DND-41 (cell line): ENCODE measurements at regions not wholly inside any gene's neighbourhood (a gene's known extent, or its start where the extent isn't known, plus 50 kb on each side); places are given as distances from the start of the nearest gene placed in this dataset.

Experiments used
- ATAC-seq: fragments of 200-7000 bp; cut with Tn5 transposase; 3 replicates; pipeline ENCODE4 v1.9.1; 2021; ENCODE audit warnings: low read depth; ENCODE audit not compliant: insufficient read depth
- DNase-seq: peaks from one replicate; pipeline ENCODE4 v3.0.0-alpha.2; 2020
- H2AFZ ChIP-seq: 2 replicates; pipeline ENCODE4 v1.6.0; 2012; ENCODE audit warnings: low read depth, low read length
- H3K27ac ChIP-seq: 2 replicates; pipeline ENCODE4 v1.5.1; 2012; ENCODE audit warnings: low read length, inconsistent platforms
- H3K27me3 ChIP-seq: fragments of 200-600 bp; sonication (generic); 2 replicates; pipeline ENCODE4 v1.6.0; 2012; ENCODE audit warnings: low read length, mild to moderate bottlenecking, inconsistent platforms; ENCODE audit not compliant: insufficient read depth, poor library complexity
- H3K36me3 ChIP-seq: 2 replicates; pipeline ENCODE4 v1.5.1; 2012; ENCODE audit warnings: low read length, inconsistent platforms; ENCODE audit not compliant: insufficient read depth
- H3K4me1 ChIP-seq: 2 replicates; pipeline ENCODE4 v1.5.1; 2012; ENCODE audit warnings: mild to moderate bottlenecking, low read length; ENCODE audit not compliant: insufficient read depth
- H3K4me2 ChIP-seq: 2 replicates; pipeline ENCODE4 v1.6.0; 2012; ENCODE audit warnings: mild to moderate bottlenecking, moderate library complexity, low read length, inconsistent platforms; ENCODE audit not compliant: insufficient read depth
- H3K4me3 ChIP-seq, 2 experiments: fragments of 200-600 bp in 1 of 2; shearing (Covaris generic) in 1 of 2; 2 replicates each; pipeline ENCODE4 v1.5.1; 2012 to 2016; ENCODE audit warnings: inconsistent platforms in 2 of 2, low read length in 2 of 2, mild to moderate bottlenecking in 2 of 2, low read depth in 1 of 2, moderate library complexity in 1 of 2
- H3K79me2 ChIP-seq: 2 replicates; pipeline ENCODE4 v1.6.0; 2012; ENCODE audit warnings: low read length, inconsistent platforms; ENCODE audit not compliant: insufficient read depth
- H3K9ac ChIP-seq: 2 replicates; pipeline ENCODE4 v1.6.0; 2012; ENCODE audit warnings: low read depth, mild to moderate bottlenecking, inconsistent platforms, low read length, moderate library complexity
- H3K9me3 ChIP-seq: 2 replicates; pipeline ENCODE4 v1.5.1; 2012; ENCODE audit warnings: low read length, moderate library complexity, mild to moderate bottlenecking, inconsistent platforms; ENCODE audit not compliant: insufficient read depth, severe bottlenecking
- H4K20me1 ChIP-seq: 2 replicates; pipeline ENCODE4 v1.6.0; 2012; ENCODE audit warnings: low read length; ENCODE audit not compliant: insufficient read depth
- CTCF ChIP-seq: IDR thresholded peaks from 2 replicates; pipeline ENCODE4 v1.5.1; 2012; ENCODE audit warnings: borderline replicate concordance, low read length, moderate library complexity, mild to moderate bottlenecking; ENCODE audit not compliant: poor library complexity, severe bottlenecking; ENCODE audit errors: extremely low read depth
- EZH2 ChIP-seq: IDR thresholded peaks from 3 replicates; pipeline ENCODE4 v1.6.1; 2012; ENCODE audit warnings: borderline replicate concordance, low read depth, mild to moderate bottlenecking, moderate library complexity, low read length, inconsistent platforms; ENCODE audit not compliant: severe bottlenecking

- H3K9me3 ChIP-seq = no peaks in the 10 kb centered on the region
- no peaks in the 10 kb centered on the region for H3K79me2 ChIP-seq
- no peak overlapping the region for H3K4me3 ChIP-seq
- H3K9ac ChIP-seq = no peak overlapping the region
- no peak overlapping the region for H2AFZ ChIP-seq
- no peaks in the 10 kb centered on the region for H4K20me1 ChIP-seq
- H3K4me2 ChIP-seq = no peak overlapping the region
- no peak for TF ChIP-seq CTCF
- no peak for TF ChIP-seq EZH2
- no peaks in the 10 kb centered on the region for H3K27me3 ChIP-seq
- no peak for DNase-seq
- H3K36me3 ChIP-seq = no peaks in the 10 kb centered on the region
- no peaks in the 10 kb centered on the region for H3K4me1 ChIP-seq
- H3K27ac ChIP-seq = no peak overlapping the region
- ATAC-seq = no peak
These were observed 187.9 kb upstream of the LARGE1 start for GRCh38 chr22:34108168-34108567.

- H2AFZ ChIP-seq = no peak overlapping the region
- H3K4me3 ChIP-seq = no peak overlapping the region
- ATAC-seq (no peak), DNase-seq (peak; percentile 10)
- H3K4me1 ChIP-seq = no peaks in the 10 kb centered on the region
- no peak overlapping the region for H3K27ac ChIP-seq
- H3K9me3 ChIP-seq = no peaks in the 10 kb centered on the region
- H4K20me1 ChIP-seq = no peaks in the 10 kb centered on the region
- H3K9ac ChIP-seq = no peak overlapping the region
- no peaks in the 10 kb centered on the region for H3K79me2 ChIP-seq
- no peaks in the 10 kb centered on the region for H3K27me3 ChIP-seq
- H3K4me2 ChIP-seq = no peak overlapping the region
- peak; percentile 69 for TF ChIP-seq CTCF
- no peak for TF ChIP-seq EZH2
- no peaks in the 10 kb centered on the region for H3K36me3 ChIP-seq
These were observed 191.0 kb upstream of the LARGE1 start for GRCh38 chr22:34111210-34111824.

DNA sequence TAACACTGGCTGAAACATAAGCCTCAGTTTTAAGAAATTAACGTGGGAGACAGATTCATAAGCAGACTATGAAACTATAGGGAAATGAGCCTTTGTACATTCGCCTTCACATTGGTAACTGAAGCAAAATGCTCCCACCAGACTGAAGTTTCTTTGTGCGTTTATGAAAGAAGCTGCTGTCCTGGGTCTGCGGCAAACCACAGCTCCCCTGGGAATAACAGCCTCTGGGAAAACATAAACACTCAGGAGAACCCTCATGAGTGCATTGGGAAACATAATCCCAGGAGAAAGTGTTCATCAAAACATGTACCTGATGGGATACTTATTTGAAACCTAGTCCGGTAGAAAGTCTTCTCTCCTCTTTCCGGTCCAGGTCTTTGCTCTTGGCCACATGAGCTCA, 193.1 kb upstream of the LARGE1 start:
- DNase-seq (no peak), ATAC-seq (no peak)
- Histone ChIP-seq H3K36me3 (no peaks in the 10 kb centered on the region), H3K79me2 (no peaks in the 10 kb centered on the region), H3K4me3 (no peak overlapping the region), H3K27ac (no peak overlapping the region), H3K4me2 (no peak overlapping the region), H2AFZ (no peak overlapping the region), H3K9ac (no peak overlapping the region), H3K27me3 (no peaks in the 10 kb centered on the region), H3K4me1 (no peaks in the 10 kb centered on the region), H4K20me1 (no peaks in the 10 kb centered on the region), H3K9me3 (no peaks in the 10 kb centered on the region)
- no peak for TF ChIP-seq EZH2
- no peak for TF ChIP-seq CTCF

DNA sequence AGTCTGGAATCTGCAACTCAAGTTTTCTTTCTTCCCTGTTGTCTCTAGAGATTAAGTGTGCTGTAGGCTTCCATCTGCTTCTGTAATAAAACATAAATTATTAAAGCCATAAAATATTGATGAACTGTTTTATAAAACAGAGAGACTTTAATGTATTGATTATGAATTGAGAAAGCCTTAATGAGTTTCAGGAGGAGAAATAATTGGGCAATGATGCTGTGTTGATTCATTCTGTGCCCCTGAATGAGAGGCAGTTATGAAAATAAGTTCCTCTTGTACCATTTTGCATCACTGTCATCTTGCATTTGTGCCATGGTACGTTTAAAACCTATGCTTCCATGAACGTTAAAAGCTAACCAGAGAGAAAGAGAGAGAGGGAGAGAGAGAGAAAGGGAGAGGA, 194.1 kb upstream of the LARGE1 start:
- H2AFZ ChIP-seq = no peak overlapping the region
- DNase-seq = no peak

More for the DNA sequence above, 194.1 kb upstream of the LARGE1 start:
- ATAC-seq = no peak
- no peak for TF ChIP-seq CTCF
- TF ChIP-seq EZH2 = no peak
- no peak overlapping the region for H3K4me3 ChIP-seq
- no peaks in the 10 kb centered on the region for H3K36me3 ChIP-seq
- no peak overlapping the region for H3K4me2 ChIP-seq
- H4K20me1 ChIP-seq = no peaks in the 10 kb centered on the region
- no peaks in the 10 kb centered on the region for H3K4me1 ChIP-seq
- no peaks in the 10 kb centered on the region for H3K79me2 ChIP-seq
- H3K27me3 ChIP-seq = no peaks in the 10 kb centered on the region
- H3K9me3 ChIP-seq = no peaks in the 10 kb centered on the region
- H3K27ac ChIP-seq = no peak overlapping the region
- H3K9ac ChIP-seq = no peak overlapping the region
